Amniotic stem cell (primary cell): ENCODE measurements at regions not wholly inside any gene's neighbourhood (a gene's known extent, or its start where the extent isn't known, plus 50 kb on each side); places are given as distances from the start of the nearest gene placed in this dataset.
"Not testable (repeated sequence)": the region's sequence is repeated elsewhere in the genome, so short reads cannot be mapped to it uniquely, and the experiment has no call there.

Source experiments
- DNase-seq: peaks from one replicate; lab custom pipeline; 2025; lab: John Stamatoyannopoulos, UW

- DNase-seq = no peak
Measured at GRCh38 chrX:121172703-121173102, 125.3 kb downstream of the GLUD2 start.

- DNase-seq = no peak
Measured at GRCh38 chrX:121179972-121180371, 132.6 kb downstream of the GLUD2 start.

- DNase-seq = no peak
Measured at GRCh38 chrX:121191779-121192178, 144.4 kb downstream of the GLUD2 start.

- DNase-seq = no peak
Measured at GRCh38 chrX:121195719-121196118, 148.3 kb downstream of the GLUD2 start.

- DNase-seq = not testable (repeated sequence)
Measured at GRCh38 chrX:121196872-121197444, 149.5 kb downstream of the GLUD2 start.

GRCh38 chrX:121208563-121208962 lies 161.2 kb downstream of the GLUD2 start:
- DNase-seq = no peak

GRCh38 chrX:121216641-121217374 lies 169.4 kb downstream of the GLUD2 start:
- no peak for DNase-seq

- DNase-seq = no peak
Measured at GRCh38 chrX:121221322-121221977, 174.0 kb downstream of the GLUD2 start.

- DNase-seq = no peak
Measured at GRCh38 chrX:121227888-121228287, 180.5 kb downstream of the GLUD2 start.

GRCh38 chrX:121231566-121232358 lies 184.4 kb downstream of the GLUD2 start:
- no peak for DNase-seq

GRCh38 chrX:121236040-121236439 lies 188.6 kb downstream of the GLUD2 start:
- no peak for DNase-seq

GRCh38 chrX:121238093-121238492 lies 190.7 kb downstream of the GLUD2 start:
- no peak for DNase-seq

- DNase-seq = no peak
Measured at GRCh38 chrX:121244511-121244910, 197.1 kb downstream of the GLUD2 start.

GRCh38 chrX:121245763-121246162 lies 198.4 kb downstream of the GLUD2 start:
- no peak for DNase-seq

- no peak for DNase-seq
Measured at GRCh38 chrX:121254336-121254735, 206.9 kb downstream of the GLUD2 start.

- DNase-seq = no peak
Measured at GRCh38 chrX:121256647-121257046, 209.2 kb downstream of the GLUD2 start.

GRCh38 chrX:121258545-121258944 lies 211.1 kb downstream of the GLUD2 start:
- DNase-seq = no peak

GRCh38 chrX:121259170-121259569 lies 211.8 kb downstream of the GLUD2 start:
- no peak for DNase-seq

GRCh38 chrX:121260596-121261240 lies 213.3 kb downstream of the GLUD2 start:
- no peak for DNase-seq

GRCh38 chrX:121283921-121284320 lies 236.5 kb downstream of the GLUD2 start:
- DNase-seq = no peak

- no peak for DNase-seq
Measured at GRCh38 chrX:121298499-121298898, 251.1 kb downstream of the GLUD2 start.

- no peak for DNase-seq
Measured at GRCh38 chrX:121301356-121301755, 253.9 kb downstream of the GLUD2 start.
